H1 (cell line): ENCODE measurements at regions not wholly inside any gene's neighbourhood (a gene's known extent, or its start where the extent isn't known, plus 50 kb on each side); places are given as distances from the start of the nearest gene placed in this dataset.

Source experiments
- JUND ChIP-seq: IDR thresholded peaks from 2 replicates; pipeline ENCODE4 v1.6.1; 2011; ENCODE audit warnings: mild to moderate bottlenecking, improper control_type of control experiment, low read length
- ZNF274 ChIP-seq: IDR thresholded peaks from 2 replicates; pipeline ENCODE4 v1.7.0; 2012; ENCODE audit warnings: low read length, borderline replicate concordance; ENCODE audit errors: extremely low read depth

GRCh38 chr4:189304167-189304566 is 636.5 kb upstream of the FRG1 start (continued):
- TF ChIP-seq ZNF274 (no peak), JUND (no peak)
